C4-2B (cell line): ENCODE measurements at regions not wholly inside any gene's neighbourhood (a gene's known extent, or its start where the extent isn't known, plus 50 kb on each side); places are given as distances from the start of the nearest gene placed in this dataset.

Experiments used
- H3K27ac ChIP-seq: fragments of 450-650 bp; 2 replicates; pipeline ENCODE4 v1.5.1; 2017
- CTCF ChIP-seq: fragments of 450-650 bp; conservative IDR thresholded peaks from 2 replicates; pipeline ENCODE4 v1.5.1; 2017; ENCODE audit warnings: mild to moderate bottlenecking
- ZFX ChIP-seq: fragments of 450-650 bp; IDR thresholded peaks from 2 replicates; pipeline ENCODE4 v1.6.1; 2017

GRCh38 chr2:234305846-234306245, 191.0 kb downstream of the ARL4C start:
- H3K27ac ChIP-seq = no peak overlapping the region
- no peak for TF ChIP-seq CTCF
- TF ChIP-seq ZFX = no peak

GRCh38 chr2:234304950-234305349, 191.9 kb downstream of the ARL4C start:
- TF ChIP-seq CTCF (no peak), ZFX (no peak)
- H3K27ac ChIP-seq = no peak overlapping the region

GRCh38 chr2:234302664-234302991, 194.3 kb downstream of the ARL4C start:
- no peak for TF ChIP-seq ZFX
- no peak overlapping the region for H3K27ac ChIP-seq

GRCh38 chr2:234300932-234301823, 195.7 kb downstream of the ARL4C start:
- H3K27ac ChIP-seq = no peak overlapping the region
- TF ChIP-seq ZFX (no peak), CTCF (no peak)

- no peak for TF ChIP-seq CTCF
- no peak overlapping the region for H3K27ac ChIP-seq
Measured at GRCh38 chr2:234300391-234300925, 196.4 kb downstream of the ARL4C start.

- TF ChIP-seq CTCF (no peak), ZFX (no peak)
- no peak overlapping the region for H3K27ac ChIP-seq
Measured at GRCh38 chr2:234298918-234299317, 198.0 kb downstream of the ARL4C start.

GRCh38 chr2:234296991-234297390, 199.9 kb downstream of the ARL4C start:
- TF ChIP-seq ZFX (no peak), CTCF (no peak)
- H3K27ac ChIP-seq = no peak overlapping the region

GRCh38 chr2:234293973-234294372, 202.9 kb downstream of the ARL4C start:
- H3K27ac ChIP-seq = no peak overlapping the region
- TF ChIP-seq ZFX (no peak), CTCF (no peak)
